ENCODE measurements at regions not wholly inside any gene's neighbourhood (a gene's known extent, or its start where the extent isn't known, plus 50 kb on each side); places are given as distances from the start of the nearest gene placed in this dataset.

GRCh38 chr2:220246386-220246785 is 619.0 kb downstream of the SLC4A3 start:
- Histone ChIP-seq H3K4me1 (ENCODE audit: insufficient read depth, low read length) (no peaks in the 10 kb centered on the region), H3K9me3 (ENCODE audit: low read length) (no peaks in the 10 kb centered on the region), H3K27ac (ENCODE audit: low read depth, low read length) (no peak overlapping the region), H3K27me3 (ENCODE audit: control insufficient read depth in 1 of 2, insufficient read depth in 2 of 2, low read length in 2 of 2) (no peaks in the 10 kb centered on the region), H3K4me3 (ENCODE audit: low read depth in 1 of 2, low read length in 2 of 2) (no peak overlapping the region), H3K9ac (ENCODE audit: low read length) (no peak overlapping the region), H3K36me3 (ENCODE audit: insufficient read depth, low read length) (no peaks in the 10 kb centered on the region)

GRCh38 chr2:220247588-220248350 is 620.3 kb downstream of the SLC4A3 start:
- Histone ChIP-seq H3K9ac (ENCODE audit: low read length) (no peak overlapping the region), H3K27me3 (ENCODE audit: control insufficient read depth in 1 of 2, insufficient read depth in 2 of 2, low read length in 2 of 2) (no peaks in the 10 kb centered on the region), H3K36me3 (ENCODE audit: insufficient read depth, low read length) (no peaks in the 10 kb centered on the region), H3K4me1 (ENCODE audit: insufficient read depth, low read length) (no peaks in the 10 kb centered on the region), H3K4me3 (ENCODE audit: low read depth in 1 of 2, low read length in 2 of 2) (no peak overlapping the region), H3K9me3 (ENCODE audit: low read length) (no peaks in the 10 kb centered on the region), H3K27ac (ENCODE audit: low read depth, low read length) (no peak overlapping the region)

- no peak overlapping the region for H3K4me3 ChIP-seq (ENCODE audit: low read depth in 1 of 2, low read length in 2 of 2)
Measured at GRCh38 chr2:220259662-220260061, 632.2 kb downstream of the SLC4A3 start.

GRCh38 chr2:220263300-220263699 is 635.9 kb downstream of the SLC4A3 start:
- H3K9ac ChIP-seq (ENCODE audit: low read length): no peak overlapping the region
- H3K4me3 ChIP-seq (ENCODE audit: low read depth in 1 of 2, low read length in 2 of 2): no peak overlapping the region
- no peaks in the 10 kb centered on the region for H3K9me3 ChIP-seq (ENCODE audit: low read length)
- H3K27me3 ChIP-seq (ENCODE audit: control insufficient read depth in 1 of 2, insufficient read depth in 2 of 2, low read length in 2 of 2): no peaks in the 10 kb centered on the region
- no peaks in the 10 kb centered on the region for H3K4me1 ChIP-seq (ENCODE audit: insufficient read depth, low read length)
- H3K36me3 ChIP-seq (ENCODE audit: insufficient read depth, low read length): no peaks in the 10 kb centered on the region
- no peak overlapping the region for H3K27ac ChIP-seq (ENCODE audit: low read depth, low read length)

More at GRCh38 chr2:220259662-220260061, 632.2 kb downstream of the SLC4A3 start:
- Histone ChIP-seq H3K36me3 (ENCODE audit: insufficient read depth, low read length) (no peaks in the 10 kb centered on the region), H3K27ac (ENCODE audit: low read depth, low read length) (no peak overlapping the region), H3K27me3 (ENCODE audit: control insufficient read depth in 1 of 2, insufficient read depth in 2 of 2, low read length in 2 of 2) (no peaks in the 10 kb centered on the region), H3K4me1 (ENCODE audit: insufficient read depth, low read length) (no peaks in the 10 kb centered on the region), H3K9me3 (ENCODE audit: low read length) (no peaks in the 10 kb centered on the region), H3K9ac (ENCODE audit: low read length) (no peak overlapping the region)

- no peaks in the 10 kb centered on the region for H3K9me3 ChIP-seq (ENCODE audit: low read length)
- H3K36me3 ChIP-seq (ENCODE audit: insufficient read depth, low read length): no peaks in the 10 kb centered on the region
- H3K9ac ChIP-seq (ENCODE audit: low read length): no peak overlapping the region
- H3K27ac ChIP-seq (ENCODE audit: low read depth, low read length): no peak overlapping the region
- no peaks in the 10 kb centered on the region for H3K27me3 ChIP-seq (ENCODE audit: control insufficient read depth in 1 of 2, insufficient read depth in 2 of 2, low read length in 2 of 2)
- no peak overlapping the region for H3K4me3 ChIP-seq (ENCODE audit: low read depth in 1 of 2, low read length in 2 of 2)
- no peaks in the 10 kb centered on the region for H3K4me1 ChIP-seq (ENCODE audit: insufficient read depth, low read length)
Measured at GRCh38 chr2:220269367-220269766, 641.9 kb downstream of the SLC4A3 start.

GRCh38 chr2:220270481-220271070 is 643.1 kb downstream of the SLC4A3 start:
- H3K27ac ChIP-seq (ENCODE audit: low read depth, low read length): no peak overlapping the region
- H3K4me3 ChIP-seq (ENCODE audit: low read depth in 1 of 2, low read length in 2 of 2): no peak overlapping the region
- no peak overlapping the region for H3K9ac ChIP-seq (ENCODE audit: low read length)
- no peaks in the 10 kb centered on the region for H3K27me3 ChIP-seq (ENCODE audit: control insufficient read depth in 1 of 2, insufficient read depth in 2 of 2, low read length in 2 of 2)
- H3K9me3 ChIP-seq (ENCODE audit: low read length): no peaks in the 10 kb centered on the region
- H3K36me3 ChIP-seq (ENCODE audit: insufficient read depth, low read length): no peaks in the 10 kb centered on the region
- H3K4me1 ChIP-seq (ENCODE audit: insufficient read depth, low read length): no peaks in the 10 kb centered on the region

- Histone ChIP-seq H3K4me3 (ENCODE audit: low read depth in 1 of 2, low read length in 2 of 2) (no peak overlapping the region), H3K27ac (ENCODE audit: low read depth, low read length) (no peak overlapping the region)
Measured at GRCh38 chr2:220272656-220273055, 645.2 kb downstream of the SLC4A3 start.

GRCh38 chr2:220273082-220273481 is 645.7 kb downstream of the SLC4A3 start:
- Histone ChIP-seq H3K27ac (ENCODE audit: low read depth, low read length) (no peak overlapping the region), H3K9ac (ENCODE audit: low read length) (no peak overlapping the region), H3K9me3 (ENCODE audit: low read length) (no peaks in the 10 kb centered on the region), H3K27me3 (ENCODE audit: control insufficient read depth in 1 of 2, insufficient read depth in 2 of 2, low read length in 2 of 2) (no peaks in the 10 kb centered on the region), H3K4me1 (ENCODE audit: insufficient read depth, low read length) (peaks cover 10% of the 10 kb centered on the region), H3K36me3 (ENCODE audit: insufficient read depth, low read length) (no peaks in the 10 kb centered on the region), H3K4me3 (ENCODE audit: low read depth in 1 of 2, low read length in 2 of 2) (no peak overlapping the region)

More at GRCh38 chr2:220272656-220273055, 645.2 kb downstream of the SLC4A3 start:
- no peak overlapping the region for H3K9ac ChIP-seq (ENCODE audit: low read length)
- no peaks in the 10 kb centered on the region for H3K36me3 ChIP-seq (ENCODE audit: insufficient read depth, low read length)
- no peaks in the 10 kb centered on the region for H3K27me3 ChIP-seq (ENCODE audit: control insufficient read depth in 1 of 2, insufficient read depth in 2 of 2, low read length in 2 of 2)
- peaks cover 10% of the 10 kb centered on the region for H3K4me1 ChIP-seq (ENCODE audit: insufficient read depth, low read length)
- H3K9me3 ChIP-seq (ENCODE audit: low read length): no peaks in the 10 kb centered on the region

GRCh38 chr2:220275454-220275853 is 648.0 kb downstream of the SLC4A3 start:
- Histone ChIP-seq H3K9me3 (ENCODE audit: low read length) (no peaks in the 10 kb centered on the region), H3K9ac (ENCODE audit: low read length) (no peak overlapping the region), H3K4me1 (ENCODE audit: insufficient read depth, low read length) (peaks cover 10% of the 10 kb centered on the region), H3K27me3 (ENCODE audit: control insufficient read depth in 1 of 2, insufficient read depth in 2 of 2, low read length in 2 of 2) (no peaks in the 10 kb centered on the region), H3K4me3 (ENCODE audit: low read depth in 1 of 2, low read length in 2 of 2) (no peak overlapping the region), H3K27ac (ENCODE audit: low read depth, low read length) (no peak overlapping the region), H3K36me3 (ENCODE audit: insufficient read depth, low read length) (no peaks in the 10 kb centered on the region)

- no peaks in the 10 kb centered on the region for H3K36me3 ChIP-seq (ENCODE audit: insufficient read depth, low read length)
- no peaks in the 10 kb centered on the region for H3K9me3 ChIP-seq (ENCODE audit: low read length)
- H3K4me1 ChIP-seq (ENCODE audit: insufficient read depth, low read length): peaks cover 10% of the 10 kb centered on the region
- no peak overlapping the region for H3K27ac ChIP-seq (ENCODE audit: low read depth, low read length)
- no peak overlapping the region for H3K9ac ChIP-seq (ENCODE audit: low read length)
- H3K27me3 ChIP-seq (ENCODE audit: control insufficient read depth in 1 of 2, insufficient read depth in 2 of 2, low read length in 2 of 2): no peaks in the 10 kb centered on the region
- H3K4me3 ChIP-seq (ENCODE audit: low read depth in 1 of 2, low read length in 2 of 2): no peak overlapping the region
Measured at GRCh38 chr2:220276741-220277444, 649.5 kb downstream of the SLC4A3 start.

- Histone ChIP-seq H3K9me3 (ENCODE audit: low read length) (no peaks in the 10 kb centered on the region), H3K36me3 (ENCODE audit: insufficient read depth, low read length) (no peaks in the 10 kb centered on the region), H3K27me3 (ENCODE audit: control insufficient read depth in 1 of 2, insufficient read depth in 2 of 2, low read length in 2 of 2) (no peaks in the 10 kb centered on the region), H3K27ac (ENCODE audit: low read depth, low read length) (no peak overlapping the region), H3K9ac (ENCODE audit: low read length) (no peak overlapping the region), H3K4me1 (ENCODE audit: insufficient read depth, low read length) (peaks cover 10% of the 10 kb centered on the region), H3K4me3 (ENCODE audit: low read depth in 1 of 2, low read length in 2 of 2) (no peak overlapping the region)
Measured at GRCh38 chr2:220277445-220277975, 650.1 kb downstream of the SLC4A3 start.

Measured in muscle layer of colon (tissue), 2 donors.